Testis (tissue), 2 donors: ENCODE measurements at regions not wholly inside any gene's neighbourhood (a gene's known extent, or its start where the extent isn't known, plus 50 kb on each side); places are given as distances from the start of the nearest gene placed in this dataset.

Experiments
- DNase-seq: peaks from one replicate; pipeline ENCODE4 v3.0.0-alpha.2; 2019
- H3K27ac ChIP-seq, 2 donors: fragments of 200-600 bp; sonication (generic); one replicate each; pipeline ENCODE4 v1.5.1; 2019
- H3K27me3 ChIP-seq: fragments of 200-600 bp; sonication (generic); one replicate; pipeline ENCODE4 v1.5.1; 2019
- H3K36me3 ChIP-seq: fragments of 200-600 bp; sonication (generic); one replicate; pipeline ENCODE4 v1.5.1; 2017; ENCODE audit warnings: low read depth; ENCODE audit errors: missing control alignments
- H3K4me1 ChIP-seq: fragments of 200-600 bp; sonication (generic); one replicate; pipeline ENCODE4 v1.5.1; 2019
- H3K4me3 ChIP-seq, 2 donors: fragments of 200-600 bp; sonication (generic); one replicate each; pipeline ENCODE4 v1.5.1; 2017 to 2019
- H3K9me3 ChIP-seq: fragments of 200-600 bp; sonication (generic); one replicate; pipeline ENCODE4 v1.5.1; 2017
- CTCF ChIP-seq, 3 experiments: fragments of 450-650 bp in 2 of 3; fragments of 200-600 bp in 1 of 3; sonication (generic) in 1 of 3; IDR thresholded peaks; one replicate each; pipeline ENCODE4 v1.5.1; 2016 to 2019; ENCODE audit warnings: antibody characterized with exemption in 3 of 3, mild to moderate bottlenecking in 2 of 3, moderate library complexity in 1 of 3
- POLR2A ChIP-seq: fragments of 450-650 bp; IDR thresholded peaks from one replicate; pipeline ENCODE4 v1.6.1; 2017; ENCODE audit warnings: antibody characterized with exemption, mild to moderate bottlenecking, moderate library complexity
- whole genome bisulfite sequencing, 2 donors: methylation state at CpG; one replicate each; pipeline ENCODE4 v1.1.5; 2018; 5-methylcytosine and 5-hydroxymethylcytosine counted together
- intact Hi-C: fragments of 100-400 bp; cut with DNase I; formaldehyde crosslinking; loops from one replicate; pipeline ENCODE4 v1.15.1; 2023; ENCODE audit warnings: low total_unique reads

- intact Hi-C loops: no loop called here
- Histone ChIP-seq H3K27ac (no peak overlapping the region), H3K36me3 (no peaks in the 10 kb centered on the region), H3K4me1 (no peaks in the 10 kb centered on the region), H3K27me3 (no peaks in the 10 kb centered on the region), H3K9me3 (no peaks in the 10 kb centered on the region), H3K4me3 (no peak overlapping the region)
- TF ChIP-seq POLR2A (no peak), CTCF (IDR thresholded peaks at IDR 0.05) (no peak)
- WGBS, 2 donors: 84 to 93% methylated on average over 3 of the region's 3 CpGs
- DNase-seq: no peak
These were observed 225.4 kb upstream of the NLRP1 start for GRCh38 chr17:5809580-5810188.

- no peaks in the 10 kb centered on the region for H3K9me3 ChIP-seq
- intact Hi-C loops: no loop called here
- no peaks in the 10 kb centered on the region for H3K27me3 ChIP-seq
- WGBS, 2 donors: 87 to 88% methylated on average over 5 of the region's 5 CpGs
- no peaks in the 10 kb centered on the region for H3K4me1 ChIP-seq
- DNase-seq: no peak
- no peaks in the 10 kb centered on the region for H3K36me3 ChIP-seq
- no peak for TF ChIP-seq POLR2A
- TF ChIP-seq CTCF (IDR thresholded peaks at IDR 0.05): no peak
- H3K4me3 ChIP-seq: no peak overlapping the region
- no peak overlapping the region for H3K27ac ChIP-seq
These were observed 228.3 kb upstream of the NLRP1 start for GRCh38 chr17:5812590-5812989.

GRCh38 chr17:5813357-5813756 lies 229.0 kb upstream of the NLRP1 start:
- no peaks in the 10 kb centered on the region for H3K27me3 ChIP-seq
- no peaks in the 10 kb centered on the region for H3K36me3 ChIP-seq
- intact Hi-C loops: no loop called here
- H3K4me1 ChIP-seq: no peaks in the 10 kb centered on the region
- TF ChIP-seq POLR2A (no peak), CTCF (IDR thresholded peaks at IDR 0.05) (no peak)
- H3K27ac ChIP-seq: no peak overlapping the region
- H3K9me3 ChIP-seq: no peaks in the 10 kb centered on the region
- DNase-seq: no peak
- 83 to 91% methylated on average over 2 of the region's 2 CpGs for WGBS, 2 donors
- no peak overlapping the region for H3K4me3 ChIP-seq

- Histone ChIP-seq H3K4me1 (no peaks in the 10 kb centered on the region), H3K27me3 (no peaks in the 10 kb centered on the region), H3K36me3 (no peaks in the 10 kb centered on the region), H3K4me3 (no peak overlapping the region), H3K27ac (no peak overlapping the region), H3K9me3 (no peaks in the 10 kb centered on the region)
- no peak for TF ChIP-seq CTCF (IDR thresholded peaks at IDR 0.05)
- TF ChIP-seq POLR2A: no peak
- intact Hi-C loops: no loop called here
- 76 to 92% methylated on average over 5 of the region's 5 CpGs for WGBS, 2 donors
- no peak for DNase-seq
These were observed 231.1 kb upstream of the NLRP1 start for GRCh38 chr17:5815396-5815795.

- WGBS, 2 donors: 44 to 47% methylated on average over 8 of the region's 8 CpGs
- Histone ChIP-seq H3K36me3 (no peaks in the 10 kb centered on the region), H3K27ac (no peak overlapping the region), H3K9me3 (no peaks in the 10 kb centered on the region), H3K4me1 (no peaks in the 10 kb centered on the region), H3K27me3 (no peaks in the 10 kb centered on the region), H3K4me3 (no peak overlapping the region)
- TF ChIP-seq CTCF (IDR thresholded peaks at IDR 0.05) (no peak), POLR2A (no peak)
- no peak for DNase-seq
- intact Hi-C loops: no loop called here
These were observed 232.3 kb upstream of the NLRP1 start for GRCh38 chr17:5816491-5817070.
